Aorta (tissue), 5 donors: ENCODE measurements at regions not wholly inside any gene's neighbourhood (a gene's known extent, or its start where the extent isn't known, plus 50 kb on each side); places are given as distances from the start of the nearest gene placed in this dataset.
A peak's percentile ranks its signal among the peaks of the same experiment; 100 is the strongest.

ENCODE experiments used
- ATAC-seq: fragments of 200-7000 bp; cut with Tn5 transposase; one replicate; pipeline ENCODE4 v1.9.1; 2022; ENCODE audit warnings: moderate library complexity; ENCODE audit not compliant: low FRiP score
- DNase-seq, 2 donors: peaks; one replicate each; pipeline ENCODE4 v3.0.0-alpha.2; 2020
- H3K27ac ChIP-seq, 2 donors: one replicate each; pipeline ENCODE4 v1.5.1; 2013; ENCODE audit warnings: low read length in 2 of 2, mild to moderate bottlenecking in 2 of 2, moderate library complexity in 2 of 2, control low read depth in 1 of 2, inconsistent platforms in 1 of 2, low read depth in 1 of 2
- H3K27me3 ChIP-seq, 2 donors: one replicate each; pipeline ENCODE4 v1.6.1; 2013; ENCODE audit warnings: control low read depth in 1 of 2, low read length in 1 of 2, mild to moderate bottlenecking in 1 of 2, moderate library complexity in 1 of 2; ENCODE audit not compliant: insufficient read depth in 2 of 2, control insufficient read depth in 1 of 2
- H3K36me3 ChIP-seq, 2 donors: one replicate each; pipeline ENCODE4 v1.6.1; 2013; ENCODE audit warnings: control low read depth in 1 of 2, low read length in 1 of 2, mild to moderate bottlenecking in 1 of 2; ENCODE audit not compliant: insufficient read depth in 2 of 2, control insufficient read depth in 1 of 2
- H3K4me1 ChIP-seq, 2 donors: one replicate each; pipeline ENCODE4 v1.6.1; 2013; ENCODE audit warnings: low read length in 2 of 2, control low read depth in 1 of 2, mild to moderate bottlenecking in 1 of 2, moderate library complexity in 1 of 2; ENCODE audit not compliant: insufficient read depth in 2 of 2, control insufficient read depth in 1 of 2
- H3K4me3 ChIP-seq, 2 donors: one replicate each; pipeline ENCODE4 v1.5.1; 2013; ENCODE audit warnings: low read length in 2 of 2, control low read depth in 1 of 2, mild to moderate bottlenecking in 1 of 2
- H3K9me3 ChIP-seq: one replicate; pipeline ENCODE4 v1.6.1; 2013; ENCODE audit warnings: mild to moderate bottlenecking, low read length; ENCODE audit not compliant: control insufficient read depth
- WGBS, 2 donors: extraction: QIAGEN DNeasy Blood & Tissue Kit; methylation state at CpG; one replicate each; pipeline ENCODE4 v1.1.7; 2013; 5-methylcytosine and 5-hydroxymethylcytosine counted together
- intact Hi-C, 2 donors: fragments of 100-400 bp; cut with DNase I; formaldehyde crosslinking; loops; one replicate each; pipeline versions ENCODE4 v1.14.2 to v1.15.0; 2022
- donor health status: healthy with polysubstance abuse.
- donor health status: Bipolar disorder and iron deficiency.
- donor health status: DM: no; HTN: no; CAD: no.
- donor health status: DM: no; HTN: no; CAD: no.
- donor health status: DM: yes; HTN: yes; CAD: no.

DNA sequence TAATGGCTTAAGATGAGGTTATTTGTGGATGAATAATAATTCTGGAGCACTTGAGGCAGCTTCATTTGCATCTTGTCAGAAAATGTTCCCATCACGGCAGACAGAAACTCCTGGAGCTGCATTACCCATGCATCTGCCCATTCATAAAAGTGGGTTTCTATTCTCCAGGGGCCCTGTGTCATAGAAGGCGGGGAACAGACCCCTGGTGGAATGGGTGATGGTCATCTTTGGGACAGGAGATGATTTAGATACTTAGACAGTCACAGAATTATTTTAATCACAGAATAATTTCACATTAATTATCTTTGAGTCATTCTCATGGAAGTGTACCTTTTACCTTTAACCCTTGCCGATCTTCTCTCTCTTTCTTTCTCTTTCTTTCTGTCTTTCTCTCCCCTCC, 980.7 kb upstream of the TMEM132C start:
- DNase-seq (no peak), ATAC-seq (no peak)
- Histone ChIP-seq H3K9me3 (no peaks in the 10 kb centered on the region), H3K4me1 (no peaks in the 10 kb centered on the region), H3K4me3 (no peak overlapping the region), H3K27me3 (no peaks in the 10 kb centered on the region), H3K36me3 (no peaks in the 10 kb centered on the region), H3K27ac (no peak overlapping the region)
- intact Hi-C loops: loop anchor here (10.0 kb wide), 2 partner anchors 389 to 639 kb away; no protein-coding TSS in a partner anchor
- WGBS, 2 donors: 80 to 89% methylated on average over 3 of the region's 3 CpGs

DNA sequence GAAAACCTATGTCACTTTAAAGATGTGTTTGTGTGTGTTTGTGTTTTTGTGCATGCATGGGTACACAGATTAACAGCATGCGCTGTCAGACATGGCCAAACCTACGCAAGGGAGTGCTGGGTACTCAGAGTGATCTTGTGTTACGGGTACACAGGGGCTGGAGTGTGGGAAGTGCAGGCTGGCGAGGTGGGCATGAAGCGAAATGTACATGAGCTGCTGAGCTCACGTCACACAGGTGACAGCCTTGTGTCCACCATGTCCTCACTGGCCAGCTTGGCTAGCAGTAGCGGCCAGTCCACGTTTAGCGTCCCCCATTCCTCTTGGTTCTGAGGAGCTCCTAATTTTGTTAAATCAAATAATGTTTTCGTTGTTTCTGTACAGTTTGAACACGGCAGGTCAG, 979.7 kb upstream of the TMEM132C start:
- Histone ChIP-seq H3K9me3 (no peaks in the 10 kb centered on the region), H3K4me3 (no peak overlapping the region), H3K27me3 (no peaks in the 10 kb centered on the region), H3K4me1 (no peaks in the 10 kb centered on the region), H3K36me3 (no peaks in the 10 kb centered on the region), H3K27ac (no peak overlapping the region)
- 96 to 97% methylated on average over 11 of the region's 11 CpGs for WGBS, 2 donors
- intact Hi-C loops: loop anchor here (10.0 kb wide), 2 partner anchors 388 to 638 kb away; no protein-coding TSS in a partner anchor
- no peak for DNase-seq
- no peak for ATAC-seq

DNA sequence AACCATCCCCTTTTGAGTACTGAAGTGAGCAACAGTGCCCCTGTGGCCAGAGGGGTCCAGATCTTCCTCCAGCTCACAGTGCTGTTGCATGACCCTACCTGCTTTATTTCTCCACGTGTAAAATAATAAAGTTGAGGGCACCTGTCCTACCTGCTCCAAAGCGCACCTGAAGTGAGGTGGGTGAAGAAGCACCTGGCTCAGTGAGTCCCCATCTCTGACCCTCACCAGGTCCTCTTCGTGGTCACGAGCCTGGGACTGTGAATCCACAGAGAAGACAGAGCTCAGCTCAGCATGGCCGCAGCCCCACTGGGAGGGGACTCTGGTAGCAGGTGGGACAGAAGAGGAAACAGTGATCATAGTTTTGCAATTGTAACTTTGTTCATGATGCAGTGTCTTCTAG, 976.7 kb upstream of the TMEM132C start:
- Histone ChIP-seq H3K27ac (no peak overlapping the region), H3K9me3 (no peaks in the 10 kb centered on the region), H3K4me3 (no peak overlapping the region), H3K27me3 (no peaks in the 10 kb centered on the region), H3K36me3 (no peaks in the 10 kb centered on the region), H3K4me1 (no peaks in the 10 kb centered on the region)
- WGBS, 2 donors: 89 to 91% methylated on average over 5 of the region's 5 CpGs
- DNase-seq: no peak
- no peak for ATAC-seq
- intact Hi-C loops: no loop called here

DNA sequence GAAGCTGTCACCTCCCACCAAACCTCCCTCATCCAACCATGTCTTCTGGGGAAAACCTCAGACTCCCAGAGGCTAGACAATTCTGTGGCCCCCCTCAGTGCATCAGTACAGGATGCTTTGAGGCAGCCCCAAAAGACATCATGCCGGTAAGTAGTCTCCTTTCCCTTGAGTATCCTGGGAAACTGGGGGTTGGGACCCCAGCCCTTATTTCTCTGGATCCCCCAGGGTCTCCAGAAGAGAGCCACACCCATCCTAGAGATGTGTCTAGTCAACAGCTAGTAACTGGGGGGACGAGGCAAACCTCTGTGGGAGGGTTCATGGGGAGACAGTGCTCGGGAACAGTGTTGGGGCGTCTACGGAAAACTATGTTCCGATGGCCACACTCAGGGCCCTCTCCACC, 974.2 kb upstream of the TMEM132C start:
- ATAC-seq (peak; percentile 26), DNase-seq (no peak)
- intact Hi-C loops: no loop called here
- H3K9me3 ChIP-seq: no peaks in the 10 kb centered on the region
- no peaks in the 10 kb centered on the region for H3K27me3 ChIP-seq
- no peak overlapping the region for H3K4me3 ChIP-seq
- H3K4me1 ChIP-seq: no peaks in the 10 kb centered on the region
- 96 to 99% methylated on average over 6 of the region's 6 CpGs for WGBS, 2 donors
- no peak overlapping the region for H3K27ac ChIP-seq
- no peaks in the 10 kb centered on the region for H3K36me3 ChIP-seq

DNA sequence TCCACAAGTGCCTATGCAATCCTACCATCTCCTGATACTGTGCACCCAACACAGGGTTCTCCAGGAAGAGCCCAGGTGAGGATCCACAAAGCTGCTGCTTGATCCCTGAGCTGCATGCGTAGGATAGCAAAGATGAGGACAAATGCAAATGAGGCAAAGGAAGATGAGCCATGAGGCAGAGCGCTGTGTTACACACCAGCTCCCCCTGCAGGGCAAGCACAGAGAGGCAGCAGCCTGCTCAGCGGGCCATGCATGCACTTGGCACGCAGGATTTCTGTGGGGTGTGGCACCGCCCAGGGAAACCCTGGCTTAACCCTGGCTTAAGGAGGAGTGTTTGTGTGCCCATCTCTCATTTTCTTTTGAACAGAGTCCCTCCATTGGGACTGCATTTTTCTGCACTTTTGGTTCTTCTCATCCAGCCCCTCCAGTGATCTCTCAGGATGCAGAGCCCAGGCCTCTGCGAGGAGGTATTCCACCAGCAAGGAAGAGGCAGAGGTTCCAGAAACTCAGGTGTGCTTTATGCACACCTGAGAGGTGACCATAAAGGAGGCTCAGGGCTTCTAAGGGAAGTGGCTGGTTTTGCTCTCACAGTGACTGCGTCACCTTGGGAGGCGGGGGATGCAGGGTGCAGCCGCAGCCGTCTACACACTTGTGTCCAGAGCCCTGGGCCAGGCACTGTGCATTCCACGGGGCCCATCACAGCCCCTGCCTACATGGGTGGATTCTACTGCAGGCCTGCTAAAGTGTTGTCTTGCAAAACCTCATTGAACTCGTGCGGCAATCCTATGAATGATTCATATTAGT, 973.3 kb upstream of the TMEM132C start:
- intact Hi-C loops: no loop called here
- Histone ChIP-seq H3K36me3 (no peaks in the 10 kb centered on the region), H3K4me1 (no peaks in the 10 kb centered on the region), H3K27ac (no peak overlapping the region), H3K4me3 (no peak overlapping the region), H3K9me3 (no peaks in the 10 kb centered on the region), H3K27me3 (no peaks in the 10 kb centered on the region)
- 75 to 79% methylated on average over 13 of the region's 13 CpGs for WGBS, 2 donors
- ATAC-seq (peak; percentile 64), DNase-seq (peak; percentile 69 to 83)

DNA sequence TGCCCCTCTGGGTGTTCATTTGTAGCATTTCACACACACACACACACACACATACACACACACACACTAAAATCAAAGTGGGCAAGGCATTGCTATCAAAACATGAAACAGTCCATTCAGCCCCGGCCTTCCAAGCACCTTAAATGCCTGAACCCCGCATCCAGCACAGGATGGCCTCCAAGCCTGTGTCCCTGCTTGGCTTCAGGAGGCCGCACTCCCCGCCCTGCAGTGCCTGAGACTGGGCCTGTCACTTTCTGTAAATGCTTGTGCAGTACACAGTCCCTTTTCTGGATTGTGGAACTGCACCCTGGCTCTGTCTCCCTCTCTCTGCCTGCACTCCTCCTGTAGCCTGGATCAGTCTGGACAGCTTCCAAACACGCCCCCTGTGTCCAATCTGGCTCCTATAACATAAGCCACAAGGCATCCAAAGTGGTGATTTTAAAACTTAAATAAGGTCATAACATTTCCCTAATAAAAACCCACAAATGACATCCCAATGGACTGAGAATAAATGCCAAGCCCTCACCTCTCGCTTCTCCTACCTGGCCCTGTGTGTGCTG, 972.2 kb upstream of the TMEM132C start:
- H3K4me1 ChIP-seq: no peaks in the 10 kb centered on the region
- H3K27ac ChIP-seq: no peak overlapping the region
- H3K36me3 ChIP-seq: no peaks in the 10 kb centered on the region
- H3K4me3 ChIP-seq: no peak overlapping the region
- peaks cover 2% of the 10 kb centered on the region for H3K9me3 ChIP-seq
- ATAC-seq (no peak), DNase-seq (no peak)
- H3K27me3 ChIP-seq: no peaks in the 10 kb centered on the region
- intact Hi-C loops: no loop called here
- WGBS, 2 donors: 76 to 80% methylated on average over 6 of the region's 6 CpGs

DNA sequence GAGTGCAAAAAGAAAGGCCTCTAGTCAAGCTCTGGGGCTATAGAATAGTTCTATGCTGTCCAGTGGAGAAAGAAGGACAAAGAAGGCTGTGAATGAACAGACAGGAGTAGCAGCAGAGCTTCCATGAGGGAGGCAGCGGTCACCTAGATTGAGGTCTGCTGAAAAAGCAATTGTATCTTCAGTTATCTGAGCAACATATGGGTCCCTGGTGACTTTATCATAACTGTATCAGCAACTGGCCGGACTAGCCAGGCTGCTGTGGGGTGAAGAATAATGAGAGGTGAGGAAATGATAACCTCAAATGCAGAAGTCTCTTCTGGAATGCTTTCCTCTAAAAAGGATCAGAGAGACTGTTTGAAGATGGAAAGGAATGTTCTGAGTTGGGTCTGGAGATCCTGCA, 971.3 kb upstream of the TMEM132C start:
- intact Hi-C loops: no loop called here
- no peaks in the 10 kb centered on the region for H3K4me1 ChIP-seq
- no peak overlapping the region for H3K27ac ChIP-seq
- no peaks in the 10 kb centered on the region for H3K27me3 ChIP-seq
- DNase-seq (no peak), ATAC-seq (no peak)
- WGBS, 2 donors: 85 to 87% methylated on average over 2 of the region's 2 CpGs
- H3K4me3 ChIP-seq: no peak overlapping the region
- no peaks in the 10 kb centered on the region for H3K36me3 ChIP-seq
- H3K9me3 ChIP-seq: peaks cover 4% of the 10 kb centered on the region

DNA sequence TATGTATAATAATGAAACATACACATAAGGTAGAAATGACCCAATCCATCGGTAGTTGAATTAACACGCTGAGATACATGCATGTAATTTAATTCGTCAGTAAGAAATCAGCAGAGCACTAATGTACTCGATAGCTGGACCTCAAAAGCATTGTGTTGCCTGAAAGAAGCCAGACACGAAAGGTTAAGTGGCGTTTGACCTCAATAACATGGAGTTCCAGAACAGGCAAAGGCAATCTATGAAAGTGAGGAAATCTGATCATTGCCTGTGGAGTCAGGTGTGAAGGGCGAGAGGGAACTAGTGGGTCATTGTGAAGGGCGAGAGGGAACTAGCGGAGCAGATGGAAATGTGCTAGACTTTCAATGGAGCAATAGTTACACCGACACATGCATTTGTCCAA, 970.4 kb upstream of the TMEM132C start:
- H3K27me3 ChIP-seq: no peaks in the 10 kb centered on the region
- H3K27ac ChIP-seq: no peak overlapping the region
- H3K4me1 ChIP-seq: no peaks in the 10 kb centered on the region
- H3K9me3 ChIP-seq: peaks cover 4% of the 10 kb centered on the region
- ATAC-seq (no peak), DNase-seq (no peak)
- WGBS, 2 donors: 86 to 91% methylated on average over 10 of the region's 10 CpGs
- intact Hi-C loops: no loop called here
- H3K4me3 ChIP-seq: no peak overlapping the region
- no peaks in the 10 kb centered on the region for H3K36me3 ChIP-seq

DNA sequence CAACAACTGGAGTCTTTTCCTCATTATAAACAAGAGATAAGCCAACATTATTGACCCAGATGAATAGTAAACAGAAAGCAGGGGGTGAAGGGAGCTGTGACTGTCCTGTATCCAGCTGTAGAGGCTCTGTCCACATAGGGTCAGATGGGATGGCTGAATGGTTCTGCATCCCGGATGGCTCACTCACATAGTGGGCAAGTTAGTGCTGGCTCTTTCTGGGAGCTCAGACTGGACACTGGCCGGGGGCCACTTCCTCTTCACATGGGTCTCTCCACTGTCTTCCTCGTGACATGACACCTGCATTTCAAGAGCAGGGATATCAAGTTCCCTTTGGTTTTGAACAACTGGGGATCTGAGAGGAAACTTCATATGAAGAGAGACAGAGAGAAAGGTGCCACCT, 969.6 kb upstream of the TMEM132C start:
- Histone ChIP-seq H3K27ac (no peak overlapping the region), H3K4me1 (no peaks in the 10 kb centered on the region), H3K4me3 (no peak overlapping the region), H3K27me3 (no peaks in the 10 kb centered on the region), H3K36me3 (no peaks in the 10 kb centered on the region), H3K9me3 (peaks cover 4% of the 10 kb centered on the region)
- DNase-seq (no peak), ATAC-seq (no peak)
- 79 to 84% methylated on average over 3 of the region's 3 CpGs for WGBS, 2 donors
- intact Hi-C loops: no loop called here
